ENCODE measurements at regions not wholly inside any gene's neighbourhood (a gene's known extent, or its start where the extent isn't known, plus 50 kb on each side); places are given as distances from the start of the nearest gene placed in this dataset.
A peak's percentile ranks its signal among the peaks of the same experiment; 100 is the strongest.

GRCh38 chr2:236641051-236641726 lies 71.6 kb downstream of the ACKR3 start:
- DNase-seq: peak; percentile 57
- Histone ChIP-seq H3K4me3 (no peak overlapping the region), H3K27me3 (no peaks in the 10 kb centered on the region), H3K9me3 (no peaks in the 10 kb centered on the region), H3K36me3 (no peaks in the 10 kb centered on the region), H3K27ac (peak overlapping the region in 3 of 4 donors; percentile 77 to 91 (median 82)), H3K4me1 (peaks cover 0 to 33% (median 22%) of the 10 kb centered on the region in 4 donors)
- TF ChIP-seq POLR2A (IDR thresholded peaks at IDR 0.05) (no peak), POLR2AphosphoS5 (IDR thresholded peaks at IDR 0.05) (no peak), EP300 (IDR thresholded peaks at IDR 0.05) (no peak), CTCF (IDR thresholded peaks at IDR 0.05) (no peak)
- intact Hi-C loops (cut with DNase I): loop anchor here (5.0 kb wide), 3 partner anchors 74 to 134 kb away; partner anchors contain the start of gene ACKR3
- WGBS, 2 donors: 88 to 93% methylated on average over 16 of the region's 16 CpGs

DNA sequence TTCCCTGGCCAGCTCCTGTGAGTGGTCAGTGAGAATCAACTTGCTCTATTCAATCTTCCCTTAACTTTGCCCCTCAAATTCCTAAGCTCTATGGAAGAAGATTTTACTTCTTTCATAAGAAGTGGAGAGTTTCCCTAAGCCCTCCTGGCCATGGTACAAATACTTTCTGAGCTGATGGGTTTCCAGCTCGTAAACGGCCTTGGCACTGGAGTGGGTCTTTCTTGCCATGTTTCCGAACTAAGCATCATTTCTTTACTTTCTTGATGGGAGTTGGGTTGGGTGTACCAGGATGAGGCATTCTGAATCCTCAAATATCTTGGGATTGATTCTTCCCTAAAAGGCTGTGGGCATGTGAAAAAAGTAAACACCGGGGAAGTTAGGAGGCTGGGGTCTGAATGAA lies 72.5 kb downstream of the ACKR3 start:
- 78 to 79% methylated on average over 4 of the region's 4 CpGs for WGBS, 2 donors
- no peak for DNase-seq
- TF ChIP-seq POLR2AphosphoS5 (IDR thresholded peaks at IDR 0.05) (no peak), CTCF (IDR thresholded peaks at IDR 0.05) (no peak), EP300 (IDR thresholded peaks at IDR 0.05) (no peak), POLR2A (IDR thresholded peaks at IDR 0.05) (no peak)
- H3K27ac ChIP-seq: peak overlapping the region; percentile 77 to 91 (median 81)
- H3K27me3 ChIP-seq: no peaks in the 10 kb centered on the region
- intact Hi-C loops (cut with DNase I): loop anchor here (2.0 to 5.0 kb wide), 4 partner anchors 17 to 135 kb away; partner anchors contain the start of gene ACKR3
- H3K9me3 ChIP-seq: no peaks in the 10 kb centered on the region
- H3K4me3 ChIP-seq: no peak overlapping the region
- peaks cover 0 to 28% (median 21%) of the 10 kb centered on the region in 4 donors for H3K4me1 ChIP-seq
- no peaks in the 10 kb centered on the region for H3K36me3 ChIP-seq

DNA sequence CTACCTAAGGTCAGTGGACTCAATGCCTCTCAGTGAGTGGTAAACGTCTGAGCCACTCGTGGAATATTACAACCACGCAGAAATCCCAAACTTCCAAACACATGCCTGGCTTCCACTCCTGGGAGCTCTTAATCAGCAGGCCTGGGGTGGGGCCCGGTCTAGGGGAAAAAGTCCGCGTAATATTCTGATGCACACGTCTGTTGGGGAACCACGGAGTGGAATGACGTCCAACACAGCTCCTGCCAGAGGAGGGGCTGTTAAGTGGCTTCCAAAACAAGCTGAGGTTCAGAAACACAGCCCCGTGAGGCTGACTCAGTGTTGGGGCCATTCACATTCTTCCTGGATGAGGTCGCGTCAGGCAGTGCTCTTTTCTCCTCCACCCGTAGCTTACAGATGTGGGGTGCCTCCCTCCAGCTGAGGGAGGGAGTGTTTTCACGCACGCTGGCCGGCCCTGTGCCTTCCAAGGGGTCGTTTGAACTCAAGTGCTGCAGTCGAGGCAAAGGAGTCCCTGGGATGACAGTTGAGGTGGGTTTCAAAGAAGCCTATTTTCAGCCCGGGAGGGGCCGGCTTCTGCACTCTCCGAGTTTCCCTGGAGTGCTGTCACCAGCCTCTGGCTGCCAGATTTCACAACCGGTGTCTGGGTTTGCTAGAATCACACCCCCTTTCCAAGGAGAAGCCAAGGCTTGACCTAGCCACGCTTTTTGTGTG lies 73.1 kb downstream of the ACKR3 start:
- intact Hi-C loops (cut with DNase I): loop anchor here (2.0 to 5.0 kb wide), 4 partner anchors 16 to 135 kb away; partner anchors contain the start of gene ACKR3
- H3K27ac ChIP-seq: peak overlapping the region; percentile 77 to 91 (median 81)
- TF ChIP-seq POLR2AphosphoS5 (IDR thresholded peaks at IDR 0.05) (peak; percentile 60 to 92 (median 72)), CTCF (IDR thresholded peaks at IDR 0.05) (no peak), EP300 (IDR thresholded peaks at IDR 0.05) (peak; percentile 57 to 99 (median 82))
- H3K9me3 ChIP-seq: no peaks in the 10 kb centered on the region
- 44 to 52% methylated on average over 23 of the region's 23 CpGs for WGBS, 2 donors
- peak overlapping the region in 1 of 4 donors; percentile 10 for H3K4me3 ChIP-seq
- H3K36me3 ChIP-seq: no peaks in the 10 kb centered on the region
- H3K27me3 ChIP-seq: no peaks in the 10 kb centered on the region
- H3K4me1 ChIP-seq: peaks cover 0 to 22% (median 20%) of the 10 kb centered on the region in 4 donors
- peak; percentile 98 for DNase-seq

- Histone ChIP-seq H3K4me1 (peaks cover 0 to 22% (median 17%) of the 10 kb centered on the region in 4 donors), H3K4me3 (no peak overlapping the region), H3K27me3 (no peaks in the 10 kb centered on the region), H3K27ac (peak overlapping the region; percentile 77 to 91 (median 81)), H3K36me3 (no peaks in the 10 kb centered on the region), H3K9me3 (no peaks in the 10 kb centered on the region)
- WGBS, 2 donors: 85 to 90% methylated on average over 8 of the region's 8 CpGs
- intact Hi-C loops (cut with DNase I): loop anchor here (2.0 to 5.0 kb wide), 4 partner anchors 15 to 136 kb away; partner anchors contain the start of gene ACKR3
- DNase-seq: peak; percentile 50
- TF ChIP-seq EP300 (IDR thresholded peaks at IDR 0.05) (no peak), CTCF (IDR thresholded peaks at IDR 0.05) (no peak), POLR2A (IDR thresholded peaks at IDR 0.05) (no peak), POLR2AphosphoS5 (IDR thresholded peaks at IDR 0.05) (no peak)
These were observed 73.9 kb downstream of the ACKR3 start for GRCh38 chr2:236643480-236643879.
